ENCODE measurements at regions not wholly inside any gene's neighbourhood (a gene's known extent, or its start where the extent isn't known, plus 50 kb on each side); places are given as distances from the start of the nearest gene placed in this dataset.

- TF ChIP-seq CTCF (IDR thresholded peaks at IDR 0.05) (no peak), POLR2A (IDR thresholded peaks at IDR 0.05) (no peak)
These were observed 89.4 kb upstream of the HES1 start for GRCh38 chr3:194046531-194046930.
